NCI-H146 treated with DMSO at 0.1 percent for 48 hours (cell line): ENCODE measurements at regions not wholly inside any gene's neighbourhood (a gene's known extent, or its start where the extent isn't known, plus 50 kb on each side); places are given as distances from the start of the nearest gene placed in this dataset.

Experiments used
- DNase-seq: peaks from one replicate; lab custom pipeline; 2025; ENCODE audit not compliant: unreplicated experiment; lab: John Stamatoyannopoulos, UW

DNA sequence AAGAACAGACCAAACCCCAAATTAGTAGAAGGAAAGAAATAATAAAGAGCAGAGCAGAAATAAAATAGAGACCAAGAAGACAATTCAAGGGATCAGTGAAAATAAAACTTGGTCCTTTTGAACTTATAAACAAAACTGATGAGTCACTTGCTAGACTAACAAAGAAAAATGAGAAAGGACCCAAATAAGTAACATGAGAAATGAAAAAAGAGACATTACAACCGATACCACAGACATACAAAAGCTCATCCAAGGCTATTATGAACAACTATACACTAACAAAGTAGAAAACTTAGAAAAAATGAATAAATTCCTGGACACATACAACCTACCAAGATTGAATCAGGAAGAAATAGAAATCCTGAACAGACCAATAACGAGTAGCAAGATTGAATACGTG is 414.5 kb downstream of the HTR7 start:
- DNase-seq, result no peak

GRCh38 chr10:90447831-90448230 is 410.0 kb downstream of the HTR7 start:
- no peak for DNase-seq

GRCh38 chr10:90450797-90451196 is 407.0 kb downstream of the HTR7 start:
- no peak for DNase-seq

DNA sequence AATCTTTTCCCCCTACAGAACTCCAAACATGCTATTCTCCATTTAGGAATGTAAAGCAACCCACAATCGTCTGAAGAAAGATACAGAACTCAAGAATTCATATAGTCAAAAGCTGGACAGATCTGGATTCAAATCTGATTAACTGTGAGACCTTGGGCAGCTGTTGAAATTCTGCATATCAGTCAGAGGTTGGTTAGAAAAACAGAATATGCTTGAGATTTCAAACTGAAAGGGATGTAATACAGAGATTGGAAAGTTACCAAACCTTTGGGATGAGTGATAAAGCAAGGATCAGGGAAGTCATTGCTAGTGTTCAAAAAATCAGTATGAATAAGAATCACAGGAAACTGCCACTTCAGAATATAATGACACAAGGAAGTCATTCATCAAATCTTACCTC is 406.6 kb downstream of the HTR7 start:
- no peak for DNase-seq

DNA sequence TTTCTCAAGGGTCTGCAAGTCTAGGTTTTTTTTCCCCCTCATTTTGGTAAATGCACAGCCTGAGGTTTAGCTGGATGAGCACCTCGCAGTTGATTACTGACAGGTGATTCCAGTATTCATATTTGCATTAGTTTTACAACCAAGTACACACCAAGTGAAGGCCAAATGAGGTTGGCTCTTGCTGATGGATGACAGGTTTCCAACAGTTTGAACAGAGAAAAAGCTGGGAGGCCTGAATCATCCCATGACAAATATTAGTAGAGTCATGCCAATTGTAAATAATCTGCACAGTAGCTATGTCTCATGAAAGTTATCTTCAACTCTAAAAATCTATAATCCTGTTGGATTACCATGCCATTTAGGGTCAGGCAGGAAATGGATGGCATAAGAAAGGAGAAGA is 399.8 kb downstream of the HTR7 start:
- DNase-seq, result no peak

DNA sequence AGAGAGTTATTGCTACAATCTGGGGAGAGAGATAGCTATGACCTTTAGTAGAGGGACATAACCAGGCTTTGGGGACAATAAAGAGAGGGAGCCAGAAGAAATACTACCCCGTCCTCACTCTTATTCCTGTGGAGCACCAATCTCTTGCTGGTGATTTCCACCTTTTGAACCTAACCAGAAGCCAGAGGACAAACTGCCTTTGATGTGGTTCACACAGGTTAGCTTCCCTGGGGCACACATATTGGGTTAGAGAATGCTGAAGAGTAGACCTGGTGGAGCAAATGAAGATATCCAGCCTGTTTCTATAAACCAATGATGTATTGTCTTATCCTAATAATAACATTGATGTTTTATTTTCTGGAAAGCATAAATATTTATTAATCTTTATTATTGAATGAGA is 399.3 kb downstream of the HTR7 start:
- no peak for DNase-seq

DNA sequence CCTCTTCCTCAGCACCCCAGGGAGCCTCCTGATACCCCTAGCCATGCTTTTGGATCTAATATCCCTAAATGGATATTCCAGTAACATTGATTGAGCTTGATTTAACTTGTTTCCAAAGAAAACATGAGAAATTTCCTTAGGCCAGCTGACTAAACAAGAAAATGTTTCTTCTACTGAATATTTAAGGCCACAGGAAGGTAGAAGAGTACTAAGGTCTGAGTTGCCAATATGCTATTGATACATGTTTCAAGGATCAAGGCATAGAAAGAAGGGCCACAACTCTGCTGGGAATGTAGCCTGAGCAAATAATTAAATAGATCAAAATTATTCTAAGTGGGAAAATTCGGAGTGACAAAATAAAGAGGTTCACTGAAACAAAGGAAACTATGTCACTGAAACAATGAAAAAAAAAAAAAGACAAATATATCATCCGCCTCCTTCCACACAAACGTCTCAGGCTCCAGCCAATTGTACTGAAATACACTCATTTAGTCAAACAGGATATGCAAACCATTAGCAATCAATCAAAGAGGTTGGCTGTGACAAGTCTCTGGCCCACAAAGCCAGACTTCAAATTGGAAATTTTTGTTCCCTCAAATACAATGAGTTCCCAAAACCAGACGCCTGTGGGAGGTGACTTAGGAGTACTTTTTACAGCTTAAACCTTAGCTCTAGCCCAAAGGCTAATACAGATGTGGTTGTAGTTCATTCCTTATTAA is 396.2 kb downstream of the HTR7 start:
- no peak for DNase-seq

DNA sequence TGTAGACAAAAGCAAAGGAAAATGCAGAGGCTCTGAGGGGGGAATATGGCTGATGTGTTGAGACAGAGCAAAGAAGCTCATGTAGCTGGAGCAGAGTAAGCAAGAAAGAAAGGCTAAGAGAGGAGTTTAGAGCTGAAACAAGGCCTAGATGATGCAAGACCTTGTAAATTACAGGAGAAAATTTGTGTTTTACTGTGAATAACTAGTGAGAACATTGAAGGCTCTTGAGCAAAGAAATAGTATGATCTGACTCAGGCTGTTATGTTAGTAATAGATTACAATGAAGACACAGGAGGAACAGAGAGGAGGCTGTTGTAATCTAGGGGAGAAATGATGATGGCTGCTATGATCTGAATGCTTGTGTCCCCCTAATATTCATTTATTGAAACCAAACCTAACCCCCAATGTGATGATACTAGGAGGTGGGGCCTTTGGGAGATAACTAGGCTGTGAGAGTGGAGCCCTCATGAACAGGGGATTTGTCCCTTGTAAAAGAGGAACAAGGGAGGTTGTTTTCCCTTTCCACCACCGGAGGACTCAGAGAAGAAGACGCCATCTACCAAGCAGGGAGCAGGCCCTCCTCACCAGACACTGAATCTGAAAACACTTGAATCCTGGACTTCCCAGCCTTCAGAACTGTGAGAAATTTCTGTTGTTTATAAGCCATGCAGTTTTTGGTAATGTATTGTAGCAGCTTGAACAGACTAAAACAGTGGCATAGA is 394.9 kb downstream of the HTR7 start:
- no peak for DNase-seq

DNA sequence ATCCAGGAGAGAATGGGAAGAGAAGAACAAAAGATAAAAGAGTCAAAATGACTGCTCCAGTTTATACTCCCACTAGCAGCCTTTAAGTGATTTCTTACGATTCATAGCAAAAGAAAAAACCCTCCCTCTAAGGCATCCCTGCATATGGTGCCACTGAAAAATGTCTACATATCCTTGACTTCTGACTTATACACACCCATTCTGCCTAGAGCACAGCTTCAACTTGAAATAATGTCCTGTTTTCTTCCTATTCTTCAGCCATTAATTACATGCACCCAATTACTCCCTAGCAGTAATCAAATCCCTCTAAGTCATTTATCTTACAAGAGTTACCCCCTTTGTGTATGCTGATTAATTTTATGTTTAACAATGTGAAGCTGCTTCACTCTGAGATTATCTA is 393.5 kb downstream of the HTR7 start:
- no peak for DNase-seq

DNA sequence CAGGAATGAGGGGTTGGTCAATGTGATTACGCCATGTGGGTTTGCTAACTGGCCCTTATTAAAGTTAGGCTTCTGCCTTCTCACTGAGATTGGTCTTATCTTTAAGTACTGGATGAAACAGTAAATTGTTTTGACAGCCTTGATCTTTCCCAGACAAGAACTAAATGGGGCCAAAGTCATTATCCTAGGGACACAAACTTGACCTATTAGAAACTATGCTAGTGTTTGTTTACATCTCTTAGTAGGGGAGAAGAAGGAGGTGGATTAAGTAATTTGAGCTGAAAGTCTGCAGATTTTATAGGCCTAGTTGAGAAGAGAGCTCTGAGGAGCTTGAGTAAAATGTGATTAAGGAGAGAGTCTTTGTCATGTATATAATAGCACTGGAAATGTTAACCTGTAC is 386.9 kb downstream of the HTR7 start:
- no peak for DNase-seq

DNA sequence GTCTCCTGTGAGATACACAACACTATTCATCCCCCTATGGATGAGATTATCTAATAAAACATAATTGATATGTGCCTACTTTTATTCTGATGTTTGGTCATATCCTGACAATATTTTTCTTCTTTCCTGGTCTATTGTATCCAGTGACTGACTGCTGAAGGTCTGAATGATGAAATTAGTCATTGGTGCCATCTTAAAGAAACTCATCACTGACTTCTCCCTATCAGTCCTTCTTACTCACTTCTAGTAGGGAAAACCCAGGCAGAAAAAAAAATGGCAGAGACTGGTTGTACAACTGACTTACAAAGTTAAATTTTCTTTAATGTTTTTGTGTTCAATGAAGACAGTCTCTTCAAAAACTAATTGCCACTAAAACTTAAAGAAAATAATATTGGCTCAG is 377.4 kb downstream of the HTR7 start:
- no peak for DNase-seq

GRCh38 chr10:90481326-90481923 is 376.4 kb downstream of the HTR7 start:
- no peak for DNase-seq

GRCh38 chr10:90484518-90484917 is 373.3 kb downstream of the HTR7 start:
- DNase-seq, result no peak

- DNase-seq, result no peak
Measured at GRCh38 chr10:90494183-90494582, 363.7 kb downstream of the HTR7 start.

GRCh38 chr10:90504172-90504571 is 353.7 kb downstream of the HTR7 start:
- DNase-seq, result no peak

DNA sequence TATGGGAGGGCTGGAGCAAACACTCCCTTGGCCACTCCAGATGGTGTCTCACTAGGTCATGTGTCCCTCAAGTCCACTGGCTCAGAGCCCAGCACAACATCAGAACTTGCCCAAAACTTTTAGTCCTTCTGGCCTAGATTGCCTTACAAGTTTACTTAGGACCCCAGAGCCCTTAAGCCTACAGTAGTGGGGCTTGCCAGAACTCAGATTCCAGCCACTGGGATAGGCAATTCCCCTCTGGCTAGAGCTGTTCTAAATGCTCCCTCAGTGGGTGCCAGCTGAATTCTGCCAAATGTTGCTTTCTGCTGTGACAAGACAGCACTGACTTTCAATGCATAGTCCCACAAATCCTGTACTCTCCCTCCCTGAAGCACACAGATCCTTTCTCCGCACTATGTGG is 331.1 kb downstream of the HTR7 start:
- no peak for DNase-seq

GRCh38 chr10:90530521-90530920 is 327.3 kb downstream of the HTR7 start:
- no peak for DNase-seq

DNA sequence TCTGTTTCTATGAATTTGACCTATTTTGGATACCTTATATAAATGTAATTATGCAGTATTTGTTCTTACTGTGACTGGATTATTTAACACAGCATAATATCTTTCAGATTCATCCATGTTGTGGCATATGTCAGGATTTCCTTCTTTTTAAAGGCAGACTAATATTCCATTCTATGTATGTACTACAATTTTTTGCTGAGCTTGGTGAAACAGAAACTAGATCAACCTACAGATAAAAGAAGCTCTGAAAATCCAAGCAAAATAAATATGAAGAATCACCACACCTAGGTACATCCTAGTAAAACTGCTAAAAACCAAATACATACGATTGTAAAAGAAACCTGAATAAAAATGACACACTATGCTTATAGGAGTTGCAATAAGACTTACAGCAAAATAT is 300.5 kb downstream of the HTR7 start:
- DNase-seq, result no peak

DNA sequence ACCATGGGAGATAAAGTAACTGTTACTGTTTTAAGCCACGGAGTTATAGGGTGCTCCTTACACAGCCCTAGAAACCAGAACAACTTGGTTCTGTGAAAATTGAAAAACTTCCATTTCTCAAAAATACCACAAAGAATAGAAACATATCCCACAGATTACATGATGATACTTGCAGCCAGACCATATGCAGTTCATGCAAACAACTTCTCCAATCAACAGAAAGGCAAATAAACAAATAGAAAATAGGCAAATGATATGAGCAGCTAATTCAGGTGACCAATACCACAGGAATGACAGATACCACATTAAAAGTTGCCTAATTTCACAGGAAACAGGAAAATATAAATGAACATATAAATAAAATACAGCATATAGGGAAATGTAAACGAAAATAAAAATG is 297.5 kb downstream of the HTR7 start:
- DNase-seq, result no peak

- no peak for DNase-seq
Measured at GRCh38 chr10:90561666-90562065, 296.2 kb downstream of the HTR7 start.

GRCh38 chr10:90571481-90572258 is 286.2 kb downstream of the HTR7 start:
- no peak for DNase-seq

GRCh38 chr10:90575125-90575524 is 282.7 kb downstream of the HTR7 start:
- DNase-seq, result no peak
